T47D (cell line): ENCODE measurements at regions not wholly inside any gene's neighbourhood (a gene's known extent, or its start where the extent isn't known, plus 50 kb on each side); places are given as distances from the start of the nearest gene placed in this dataset.

Experiments
- DNase-seq, 2 experiments: peaks; one replicate each; pipeline versions ENCODE4 v3.0.0 to v3.0.0-alpha.2; 2011 to 2012; ENCODE audit warnings: low read depth in 1 of 2, low spot score in 1 of 2
- JUND ChIP-seq: IDR thresholded peaks from 2 replicates; pipeline ENCODE4 v1.6.1; 2012; ENCODE audit warnings: low read depth
- in situ Hi-C: cut with HindIII; loops from 2 replicates; pipeline ENCODE4 v1.10.0; 2016; ENCODE audit warnings: low sequenced_read_pairs, low pct_unique_long_range_greater_than_20kb

- in situ Hi-C loops = no loop called here
- TF ChIP-seq JUND = no peak
- DNase-seq = no peak
These were observed 50.0 kb upstream of the RFX8 start for GRCh38 chr2:101524806-101525430.
